SK-N-MC (cell line): ENCODE measurements at regions not wholly inside any gene's neighbourhood (a gene's known extent, or its start where the extent isn't known, plus 50 kb on each side); places are given as distances from the start of the nearest gene placed in this dataset.

Experiments used
- EZH2 ChIP-seq: fragments of 200-600 bp; sonication (generic); IDR thresholded peaks from one replicate; pipeline ENCODE4 v1.6.1; 2017; ENCODE audit warnings: antibody characterized with exemption
- FOXP2 ChIP-seq: optimal IDR thresholded peaks from 2 replicates; pipeline ENCODE3; 2011; ENCODE audit warnings: mild to moderate bottlenecking, moderate library complexity; ENCODE audit not compliant: insufficient read depth; ENCODE audit errors: extremely low read length, control extremely low read depth
- POLR2AphosphoS5 ChIP-seq: IDR thresholded peaks from 2 replicates; pipeline ENCODE4 v1.6.1; 2012; ENCODE audit warnings: mild to moderate bottlenecking, low read depth, low read length, borderline replicate concordance

DNA sequence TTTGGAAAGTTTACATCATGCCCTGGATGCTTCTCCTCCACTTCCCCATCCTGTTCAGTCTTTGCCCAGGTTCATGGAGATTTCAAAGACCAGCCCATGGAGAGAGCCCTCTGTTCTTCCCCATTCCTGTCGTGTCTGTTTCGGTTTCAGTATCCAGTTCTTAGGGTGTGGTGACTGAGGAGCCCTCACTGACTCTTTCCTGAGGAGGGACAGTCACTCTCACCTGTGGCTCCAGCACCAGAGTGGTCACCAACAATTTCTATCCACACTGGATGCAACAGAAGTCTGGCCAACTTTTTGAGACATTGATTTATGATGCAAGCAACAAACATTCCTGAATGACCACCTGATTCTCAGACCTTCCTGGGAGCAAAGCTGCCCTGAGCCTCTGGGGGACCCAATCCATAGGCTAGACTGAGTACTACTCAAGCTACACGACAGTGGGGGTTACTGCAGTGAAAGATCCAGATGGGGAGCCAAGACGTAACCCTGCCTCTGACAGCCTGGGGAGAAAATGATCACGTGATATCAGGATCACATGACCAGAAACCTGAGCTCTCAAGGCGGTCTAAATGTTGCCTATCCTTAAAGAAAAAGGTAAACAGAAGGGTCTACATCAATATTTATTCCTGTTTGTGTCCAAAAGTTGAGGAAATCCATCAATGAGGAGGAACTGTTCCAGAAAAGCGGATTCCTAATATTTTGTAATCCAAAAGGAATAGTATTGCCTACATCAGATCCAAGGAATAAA is 76.2 kb upstream of the VPREB1 start:
- no peak for TF ChIP-seq POLR2AphosphoS5
- TF ChIP-seq EZH2, result no peak
- no peak for TF ChIP-seq FOXP2
